Activated naive CD8-positive, alpha-beta T cell (primary cell): ENCODE measurements at regions not wholly inside any gene's neighbourhood (a gene's known extent, or its start where the extent isn't known, plus 50 kb on each side); places are given as distances from the start of the nearest gene placed in this dataset.

Experiments used
- H3K27ac Mint-ChIP-seq: one replicate; pipeline ENCODE4 v1.8.0; 2021; ENCODE audit warnings: mixed read lengths
- H3K27me3 Mint-ChIP-seq: one replicate; pipeline ENCODE4 v1.8.0; 2021; ENCODE audit warnings: mixed read lengths
- H3K36me3 Mint-ChIP-seq: one replicate; pipeline ENCODE4 v1.8.0; 2021; ENCODE audit warnings: mixed read lengths
- H3K4me1 Mint-ChIP-seq: one replicate; pipeline ENCODE4 v1.8.0; 2021; ENCODE audit warnings: low read depth, mixed read lengths
- H3K4me3 Mint-ChIP-seq: one replicate; pipeline ENCODE4 v1.8.0; 2021; ENCODE audit warnings: mild to moderate bottlenecking, mixed read lengths
- H3K9me3 Mint-ChIP-seq: one replicate; pipeline ENCODE4 v1.8.0; 2021; ENCODE audit warnings: low read depth, mixed read lengths

DNA sequence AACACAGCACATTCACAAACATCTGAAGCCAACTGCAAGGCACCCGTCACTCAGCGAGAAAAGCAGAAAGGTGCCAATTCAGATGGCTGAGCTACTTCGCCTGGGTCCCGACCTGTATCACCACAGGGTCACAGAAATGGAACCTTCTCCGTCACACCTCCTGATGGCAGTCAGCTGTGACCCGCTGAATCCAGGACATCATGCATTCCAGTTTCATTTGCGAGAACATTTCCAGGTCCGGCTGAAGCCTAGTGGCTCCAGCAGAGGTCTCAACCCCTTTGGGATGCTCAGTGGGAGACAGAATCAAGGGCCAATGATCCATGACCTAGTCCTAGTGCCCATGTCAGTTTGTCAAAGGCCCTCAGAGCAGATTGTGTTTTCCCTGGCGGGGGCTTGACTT, 193.6 kb upstream of the KLF14 start:
- Mint-ChIP-seq H3K27me3 (no peaks in the 10 kb centered on the region), H3K4me1 (peaks cover 83% of the 10 kb centered on the region), H3K4me3 (peak overlapping the region; percentile 69), H3K27ac (peak overlapping the region; percentile 86), H3K36me3 (peaks cover 14% of the 10 kb centered on the region), H3K9me3 (no peaks in the 10 kb centered on the region)

DNA sequence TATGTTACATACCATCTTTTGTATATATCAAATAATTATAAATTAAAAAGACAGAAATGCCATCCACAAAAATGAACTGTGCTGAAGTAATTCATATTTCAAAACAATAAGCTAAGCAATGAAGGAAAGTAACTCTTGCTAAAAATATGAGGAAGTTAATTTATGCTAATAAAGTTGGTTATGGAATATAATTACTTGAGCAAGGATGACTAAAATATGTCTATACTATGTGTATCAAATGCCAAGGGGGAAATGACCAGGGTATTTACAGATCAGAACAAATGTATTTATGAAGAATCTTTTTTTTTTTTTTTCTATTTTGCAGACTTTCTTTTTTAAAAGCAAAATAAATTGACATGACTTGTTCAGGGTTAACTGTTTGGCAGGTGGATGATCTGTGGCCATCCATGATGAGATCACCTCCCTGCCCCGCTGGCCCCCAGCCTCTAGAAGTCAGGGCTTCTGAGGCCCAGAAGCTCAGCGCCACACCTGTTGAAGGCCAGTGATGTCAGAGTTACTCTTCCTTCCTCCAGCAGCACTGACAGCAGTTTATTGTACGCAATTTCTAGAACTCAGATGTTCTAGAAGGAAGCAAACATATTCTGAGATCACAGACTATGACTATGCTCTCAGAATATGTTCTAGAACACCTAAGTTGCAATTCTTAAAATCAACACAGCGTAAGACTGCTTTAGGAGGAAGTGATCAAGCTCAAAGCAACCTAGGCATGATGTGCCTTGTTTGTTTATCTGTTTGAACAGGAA, 196.1 kb upstream of the KLF14 start:
- H3K27ac Mint-ChIP-seq = peak overlapping the region; percentile 68
- peak overlapping the region; percentile 36 for H3K4me3 Mint-ChIP-seq
- H3K27me3 Mint-ChIP-seq = no peaks in the 10 kb centered on the region
- peaks cover 87% of the 10 kb centered on the region for H3K4me1 Mint-ChIP-seq
- peaks cover 16% of the 10 kb centered on the region for H3K36me3 Mint-ChIP-seq
- H3K9me3 Mint-ChIP-seq = no peaks in the 10 kb centered on the region

DNA sequence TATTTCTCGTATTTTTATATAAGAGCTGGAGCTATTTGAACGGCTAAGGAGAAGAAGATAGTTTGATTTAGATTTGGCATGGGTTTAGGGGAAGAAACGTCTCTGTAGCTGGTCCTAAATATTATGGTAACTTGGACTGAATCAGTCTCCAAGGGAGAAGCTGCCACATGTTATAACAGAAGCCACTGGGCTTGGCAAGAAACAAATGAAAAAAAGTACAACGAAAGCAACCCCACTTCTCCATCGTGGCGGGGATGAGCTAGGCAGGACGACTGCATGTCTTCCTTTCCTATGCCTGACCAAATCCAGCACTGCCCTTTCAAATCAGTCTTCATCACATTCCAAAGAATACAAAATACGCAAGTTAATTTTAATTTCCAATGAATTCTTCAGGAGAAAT, 196.7 kb upstream of the KLF14 start:
- H3K27me3 Mint-ChIP-seq = no peaks in the 10 kb centered on the region

DNA sequence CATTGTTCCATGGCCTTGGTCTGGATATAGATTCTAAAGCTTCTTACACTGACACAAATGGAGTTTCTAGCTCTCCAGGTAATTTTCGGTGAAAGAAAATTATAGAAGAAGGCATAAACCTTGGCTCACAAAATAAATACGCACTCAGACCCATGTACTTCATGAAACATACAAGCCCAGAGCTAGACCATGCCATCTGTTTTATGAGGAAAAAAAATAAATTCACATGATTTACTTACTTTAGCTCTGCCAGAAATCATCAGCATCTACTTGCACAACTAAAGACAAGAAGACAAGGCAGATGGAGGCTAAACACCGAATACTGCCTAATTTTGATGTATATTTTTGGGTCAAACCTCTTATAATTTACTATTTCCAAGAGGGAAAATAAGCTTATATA, 197.4 kb upstream of the KLF14 start:
- H3K9me3 Mint-ChIP-seq = no peaks in the 10 kb centered on the region
- no peaks in the 10 kb centered on the region for H3K27me3 Mint-ChIP-seq
- peaks cover 19% of the 10 kb centered on the region for H3K36me3 Mint-ChIP-seq
- no peak overlapping the region for H3K4me3 Mint-ChIP-seq
- H3K27ac Mint-ChIP-seq = peak overlapping the region; percentile 41
- peaks cover 88% of the 10 kb centered on the region for H3K4me1 Mint-ChIP-seq

More for the DNA sequence above, 196.7 kb upstream of the KLF14 start:
- H3K36me3 Mint-ChIP-seq = peaks cover 16% of the 10 kb centered on the region
- no peaks in the 10 kb centered on the region for H3K9me3 Mint-ChIP-seq
- H3K27ac Mint-ChIP-seq = peak overlapping the region; percentile 68
- peak overlapping the region; percentile 36 for H3K4me3 Mint-ChIP-seq
- peaks cover 88% of the 10 kb centered on the region for H3K4me1 Mint-ChIP-seq

DNA sequence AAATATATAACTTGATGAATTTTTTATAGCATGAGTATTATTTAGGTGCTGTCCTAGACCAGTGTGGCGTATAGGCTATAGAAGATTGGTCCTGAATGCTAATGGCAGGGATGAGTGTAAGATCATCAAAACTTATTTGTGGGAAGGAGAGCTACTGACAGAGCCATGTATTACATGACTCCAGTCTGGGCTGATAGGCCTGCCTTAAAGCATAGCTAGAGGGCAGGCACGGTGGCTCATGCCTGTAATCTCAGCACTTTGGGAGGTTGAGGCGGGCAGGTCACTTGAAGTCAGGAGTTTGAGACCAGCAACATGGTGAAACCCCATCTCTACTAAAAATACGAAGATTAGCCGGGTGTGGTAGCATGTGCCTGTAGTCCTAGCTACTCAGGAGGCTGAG, 198.1 kb upstream of the KLF14 start:
- Mint-ChIP-seq H3K4me1 (peaks cover 92% of the 10 kb centered on the region), H3K36me3 (peaks cover 24% of the 10 kb centered on the region), H3K27ac (peak overlapping the region; percentile 61), H3K27me3 (no peaks in the 10 kb centered on the region), H3K9me3 (no peaks in the 10 kb centered on the region), H3K4me3 (no peak overlapping the region)

DNA sequence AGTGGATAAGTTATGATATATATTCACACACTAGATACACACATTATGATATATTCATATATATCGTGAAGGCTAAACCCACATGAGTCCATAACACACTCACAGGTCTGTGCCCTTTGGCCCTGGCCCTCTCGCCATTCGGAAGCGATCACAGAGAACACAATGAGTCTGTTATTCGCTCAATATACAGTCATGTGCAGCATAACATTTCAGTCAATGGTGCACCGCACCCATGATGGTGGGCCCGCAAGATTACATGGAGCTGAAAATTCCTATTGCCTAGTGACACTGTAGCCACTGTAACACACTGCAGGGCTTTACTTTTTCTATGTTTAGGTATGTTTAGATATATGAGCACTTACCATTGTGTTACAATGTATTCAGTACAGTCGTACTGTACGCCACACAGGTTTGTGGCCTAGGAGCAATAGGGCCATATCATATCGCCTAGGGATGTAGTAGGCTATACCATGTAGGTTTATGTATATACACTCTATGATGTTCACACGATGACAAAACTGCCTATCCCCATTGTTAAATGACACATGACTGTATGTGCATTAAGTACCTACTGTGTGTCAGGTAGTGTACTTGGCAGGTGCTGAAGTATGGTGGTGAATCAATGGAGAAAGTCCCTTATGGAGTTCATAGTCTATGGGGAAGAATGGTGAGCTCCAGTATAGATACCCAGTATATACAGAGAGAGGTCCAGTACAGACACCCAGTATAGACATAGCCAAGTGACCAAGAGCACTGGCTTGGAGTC, 198.8 kb upstream of the KLF14 start:
- no peaks in the 10 kb centered on the region for H3K9me3 Mint-ChIP-seq
- no peak overlapping the region for H3K4me3 Mint-ChIP-seq
- H3K36me3 Mint-ChIP-seq = peaks cover 25% of the 10 kb centered on the region
- H3K27me3 Mint-ChIP-seq = no peaks in the 10 kb centered on the region
- H3K27ac Mint-ChIP-seq = peak overlapping the region; percentile 42
- H3K4me1 Mint-ChIP-seq = peaks cover 88% of the 10 kb centered on the region

DNA sequence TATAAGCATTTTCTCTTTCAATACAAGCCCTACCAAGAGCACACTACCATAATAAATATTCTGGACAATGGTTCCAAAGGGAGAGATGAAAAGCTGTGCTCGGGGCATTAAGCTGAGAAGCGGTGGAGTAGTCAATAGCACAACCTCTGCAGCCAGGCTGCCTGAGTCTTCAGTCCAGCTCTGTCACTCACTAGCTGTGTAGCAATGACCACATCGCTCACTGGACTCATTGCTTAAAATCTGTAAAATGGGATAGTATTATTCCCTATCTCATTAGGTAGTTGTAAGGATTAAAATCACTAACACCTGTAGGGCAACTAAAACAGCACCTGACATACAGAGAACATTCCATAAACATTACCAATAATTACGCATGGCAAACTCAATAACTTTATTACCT, 199.9 kb upstream of the KLF14 start:
- peaks cover 89% of the 10 kb centered on the region for H3K4me1 Mint-ChIP-seq
- H3K27me3 Mint-ChIP-seq = no peaks in the 10 kb centered on the region
- no peaks in the 10 kb centered on the region for H3K9me3 Mint-ChIP-seq
- H3K4me3 Mint-ChIP-seq = no peak overlapping the region
- H3K27ac Mint-ChIP-seq = peak overlapping the region; percentile 80
- peaks cover 25% of the 10 kb centered on the region for H3K36me3 Mint-ChIP-seq

DNA sequence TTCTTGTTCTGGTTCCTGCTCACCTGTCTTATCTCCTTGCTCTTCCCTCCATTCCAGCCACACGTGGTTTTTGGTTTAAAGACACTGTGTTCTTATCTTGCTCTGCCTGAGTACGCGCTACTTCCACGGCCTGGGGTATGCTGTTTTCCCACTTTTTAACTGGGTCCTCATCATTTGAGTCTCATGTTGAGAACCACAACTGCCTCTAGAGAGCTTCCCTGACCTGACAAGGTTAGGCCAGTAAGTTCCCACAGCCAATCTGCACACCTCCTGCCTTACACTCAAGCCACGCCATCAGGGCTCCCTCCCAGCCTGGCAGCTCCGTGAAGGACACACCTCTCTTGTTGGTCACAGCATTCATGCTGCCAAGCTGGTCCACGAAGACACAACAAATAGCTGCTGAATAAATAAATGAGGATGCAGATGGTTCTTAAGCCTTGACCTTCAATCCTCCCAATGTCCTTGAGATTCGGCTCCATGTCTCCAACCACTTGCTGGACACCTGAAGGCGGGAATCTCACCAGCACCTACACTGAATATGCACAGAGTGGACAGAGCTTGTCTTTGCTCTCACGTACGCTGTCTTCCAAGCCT, 201.7 kb upstream of the KLF14 start:
- peak overlapping the region; percentile 68 for H3K27ac Mint-ChIP-seq
- H3K4me1 Mint-ChIP-seq = peaks cover 89% of the 10 kb centered on the region
- no peak overlapping the region for H3K4me3 Mint-ChIP-seq
- H3K27me3 Mint-ChIP-seq = no peaks in the 10 kb centered on the region
- H3K36me3 Mint-ChIP-seq = peaks cover 32% of the 10 kb centered on the region
- H3K9me3 Mint-ChIP-seq = no peaks in the 10 kb centered on the region

DNA sequence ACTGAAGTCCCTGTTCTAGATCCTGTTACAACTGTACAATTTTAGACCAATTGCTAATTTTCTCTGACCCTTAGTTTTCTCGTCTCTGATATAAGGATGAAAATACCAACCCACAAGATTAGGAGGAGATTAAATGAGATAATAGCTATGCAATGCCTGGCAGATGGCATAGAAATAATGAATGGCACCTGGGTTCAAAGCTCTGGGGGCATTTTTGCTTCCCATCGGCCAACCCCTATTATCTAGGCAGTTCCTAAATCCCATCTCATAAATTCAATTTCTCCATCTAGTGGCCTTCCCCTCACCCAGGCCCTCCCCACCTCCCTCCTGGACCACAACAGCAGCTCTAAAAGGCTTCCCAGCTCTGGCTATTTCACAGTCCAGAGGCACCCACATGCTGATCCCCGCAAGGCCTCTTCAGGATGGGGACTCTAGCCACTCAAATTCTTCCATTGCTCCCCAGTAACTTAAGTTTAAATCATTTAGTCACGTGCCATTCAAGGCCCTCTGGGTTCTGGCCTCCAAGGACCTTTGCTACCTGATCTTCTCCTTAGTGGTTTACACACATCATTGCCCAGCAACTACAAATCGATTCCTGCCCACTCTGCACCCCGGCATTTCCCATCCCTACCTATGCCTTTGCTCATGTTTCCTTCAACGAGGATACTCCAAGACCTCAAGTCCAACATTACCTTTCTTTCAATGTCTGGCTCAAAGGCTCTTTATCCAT, 202.4 kb upstream of the KLF14 start:
- H3K27ac Mint-ChIP-seq = peak overlapping the region; percentile 83
- H3K27me3 Mint-ChIP-seq = no peaks in the 10 kb centered on the region
- peak overlapping the region; percentile 27 for H3K4me3 Mint-ChIP-seq
- peaks cover 89% of the 10 kb centered on the region for H3K4me1 Mint-ChIP-seq
- H3K9me3 Mint-ChIP-seq = no peaks in the 10 kb centered on the region
- peaks cover 34% of the 10 kb centered on the region for H3K36me3 Mint-ChIP-seq

DNA sequence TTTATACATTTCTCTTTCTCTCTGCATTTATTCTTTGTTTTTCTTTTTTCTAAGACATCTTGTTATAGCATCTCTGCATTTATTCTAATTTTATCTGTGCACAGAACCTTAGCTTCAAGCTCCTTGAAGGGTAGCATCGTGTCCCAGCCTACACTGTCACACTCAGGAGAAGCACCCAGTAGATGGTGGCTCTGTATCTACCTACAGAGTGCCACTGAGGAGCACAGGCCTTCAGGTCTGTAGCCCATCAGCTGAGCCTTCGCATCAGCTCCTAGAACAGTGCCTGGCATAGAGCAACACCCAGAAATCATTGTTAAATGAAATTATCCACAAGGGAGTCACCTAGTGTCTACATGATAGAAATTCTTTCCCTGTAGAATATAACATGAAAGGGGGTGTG, 203.0 kb upstream of the KLF14 start:
- no peaks in the 10 kb centered on the region for H3K9me3 Mint-ChIP-seq
- peak overlapping the region; percentile 27 for H3K4me3 Mint-ChIP-seq
- peaks cover 90% of the 10 kb centered on the region for H3K4me1 Mint-ChIP-seq
- H3K27me3 Mint-ChIP-seq = no peaks in the 10 kb centered on the region
- peak overlapping the region; percentile 83 for H3K27ac Mint-ChIP-seq
- peaks cover 37% of the 10 kb centered on the region for H3K36me3 Mint-ChIP-seq

DNA sequence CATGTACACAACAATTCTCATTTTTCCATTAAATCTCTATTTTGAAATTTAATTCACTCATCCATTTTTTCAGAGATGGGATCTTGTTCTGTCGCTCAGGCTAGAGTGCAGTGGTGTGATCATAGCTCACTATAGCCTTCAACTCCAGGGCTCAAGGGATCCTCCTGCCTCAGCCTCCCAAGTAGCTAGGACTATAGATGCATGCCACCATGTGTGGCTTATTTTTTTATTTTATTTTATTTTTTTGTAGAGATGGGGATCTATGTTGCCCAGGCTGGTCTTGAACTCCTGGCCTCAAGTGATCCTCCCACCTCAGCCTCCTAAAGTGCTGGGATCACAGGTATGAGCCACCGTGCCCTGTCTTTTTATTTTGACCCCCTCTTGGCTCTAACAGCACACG, 203.8 kb upstream of the KLF14 start:
- H3K36me3 Mint-ChIP-seq = peaks cover 45% of the 10 kb centered on the region
- no peaks in the 10 kb centered on the region for H3K27me3 Mint-ChIP-seq
- H3K4me3 Mint-ChIP-seq = peak overlapping the region; percentile 65
- H3K9me3 Mint-ChIP-seq = no peaks in the 10 kb centered on the region
- H3K27ac Mint-ChIP-seq = peak overlapping the region; percentile 82
- H3K4me1 Mint-ChIP-seq = peaks cover 93% of the 10 kb centered on the region

DNA sequence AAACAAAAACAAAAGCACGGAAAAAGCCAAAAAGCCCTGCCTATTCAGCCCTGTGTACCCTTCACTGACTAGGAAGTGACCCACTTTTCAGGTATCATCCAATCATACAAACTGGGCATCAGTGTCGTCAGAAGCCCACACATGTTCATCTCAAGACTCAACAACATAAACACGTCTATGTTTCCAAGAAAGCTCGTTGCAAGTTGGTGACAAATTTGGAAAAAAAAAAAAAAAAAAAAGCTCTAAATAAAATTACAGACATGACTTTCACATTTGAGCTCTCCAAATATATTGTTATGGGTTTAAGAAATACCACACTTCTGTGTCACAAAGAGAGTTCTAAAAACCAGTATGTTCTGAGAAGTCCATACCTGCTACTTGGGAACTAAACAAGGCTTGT, 204.7 kb upstream of the KLF14 start:
- H3K27ac Mint-ChIP-seq = peak overlapping the region; percentile 82

DNA sequence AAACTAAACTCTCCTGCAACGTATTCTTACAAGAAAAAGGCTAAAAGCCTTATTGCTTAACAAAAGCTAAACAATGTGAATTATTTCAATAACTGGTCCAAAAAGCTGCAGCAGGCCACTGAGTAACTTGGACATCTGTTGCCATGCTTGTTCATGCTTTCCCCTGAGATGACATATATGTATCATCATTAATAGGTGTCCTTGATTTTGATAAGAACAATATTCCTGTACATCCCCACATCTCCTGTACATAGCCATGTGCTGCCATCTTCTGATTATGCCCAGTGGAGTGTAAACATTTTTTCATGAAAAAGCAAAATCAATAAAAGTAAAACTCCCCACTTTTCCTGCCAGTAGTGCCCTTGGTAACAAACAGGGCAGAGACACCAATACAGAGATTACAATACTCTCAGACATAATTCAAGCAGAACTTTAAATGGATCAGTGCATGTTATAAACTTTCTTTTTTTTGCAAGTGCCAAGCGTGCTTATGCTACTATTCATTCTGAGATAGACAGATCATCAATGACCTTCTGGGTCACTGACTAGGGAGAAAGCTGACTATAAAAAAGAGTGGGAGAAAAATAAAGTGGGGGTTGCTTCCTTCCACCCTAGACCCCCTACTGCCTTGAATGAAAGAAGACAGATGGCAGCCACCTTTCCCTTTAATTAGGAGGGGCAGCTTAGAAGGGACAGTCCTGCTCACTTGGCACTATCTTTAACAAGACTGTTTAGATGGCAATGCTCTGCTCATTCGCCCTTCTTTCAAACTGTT, 205.5 kb upstream of the KLF14 start:
- H3K27ac Mint-ChIP-seq = peak overlapping the region; percentile 81
- H3K4me3 Mint-ChIP-seq = peak overlapping the region; percentile 83
- no peaks in the 10 kb centered on the region for H3K9me3 Mint-ChIP-seq
- peaks cover 92% of the 10 kb centered on the region for H3K4me1 Mint-ChIP-seq
- peaks cover 46% of the 10 kb centered on the region for H3K36me3 Mint-ChIP-seq
- H3K27me3 Mint-ChIP-seq = no peaks in the 10 kb centered on the region

More for the DNA sequence above, 204.7 kb upstream of the KLF14 start:
- peaks cover 49% of the 10 kb centered on the region for H3K36me3 Mint-ChIP-seq
- no peaks in the 10 kb centered on the region for H3K27me3 Mint-ChIP-seq
- H3K4me3 Mint-ChIP-seq = peak overlapping the region; percentile 65
- no peaks in the 10 kb centered on the region for H3K9me3 Mint-ChIP-seq
- H3K4me1 Mint-ChIP-seq = peaks cover 93% of the 10 kb centered on the region

DNA sequence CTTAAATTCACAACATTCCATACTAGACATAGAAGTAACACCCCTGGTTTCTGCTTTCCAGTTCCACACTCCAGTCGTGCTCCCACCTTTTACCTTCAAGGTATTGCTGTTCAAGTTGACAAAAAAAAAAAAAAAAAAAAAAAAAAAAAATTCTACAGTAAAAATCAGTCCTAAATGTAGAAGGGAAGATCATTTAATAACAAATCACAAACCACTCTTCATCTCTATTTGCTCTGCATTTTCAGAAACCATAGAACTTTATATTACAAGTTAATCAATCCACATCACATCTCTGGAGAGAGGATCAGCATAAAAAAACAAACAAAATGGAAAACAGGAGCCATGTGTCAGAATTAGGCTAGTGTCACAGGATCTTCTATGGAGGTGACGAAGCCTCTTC, 206.3 kb upstream of the KLF14 start:
- Mint-ChIP-seq H3K4me3 (peak overlapping the region; percentile 83), H3K4me1 (peaks cover 91% of the 10 kb centered on the region), H3K27me3 (no peaks in the 10 kb centered on the region), H3K9me3 (no peaks in the 10 kb centered on the region), H3K36me3 (peaks cover 46% of the 10 kb centered on the region), H3K27ac (peak overlapping the region; percentile 81)
